ENCODE measurements at regions not wholly inside any gene's neighbourhood (a gene's known extent, or its start where the extent isn't known, plus 50 kb on each side); places are given as distances from the start of the nearest gene placed in this dataset.

GRCh38 chr11:28976012-28976800 lies 868.0 kb downstream of the METTL15 start:
- H3K9me2 ChIP-seq (replicated peaks; ENCODE audit: insufficient read depth, low read length) = no peaks in the 10 kb centered on the region
- H3K27ac ChIP-seq (ENCODE audit: low read depth, low read length) = no peak overlapping the region
- H3K9me3 ChIP-seq (ENCODE audit: insufficient read depth, low read length) = no peaks in the 10 kb centered on the region
- H3K4me3 ChIP-seq (ENCODE audit: insufficient read depth, low read length, poor library complexity, severe bottlenecking) = no peak overlapping the region
- H3F3A ChIP-seq (ENCODE audit: insufficient read depth) = no peaks in the 10 kb centered on the region
- H3K9ac ChIP-seq (ENCODE audit: low read length) = no peak overlapping the region
- H3K27me3 ChIP-seq (ENCODE audit: low read length) = no peaks in the 10 kb centered on the region
- no peak overlapping the region for H3K4me2 ChIP-seq (ENCODE audit: low read depth, low read length, poor library complexity, severe bottlenecking)
- no peaks in the 10 kb centered on the region for H3K36me3 ChIP-seq (ENCODE audit: low read length)
- no peaks in the 10 kb centered on the region for H4K20me1 ChIP-seq (ENCODE audit: low read depth, low read length)
- no peaks in the 10 kb centered on the region for H3K79me2 ChIP-seq (ENCODE audit: insufficient read depth, low read length)
- TF ChIP-seq CTCF (IDR thresholded peaks at IDR 0.05; ENCODE audit: insufficient read depth, low read length, poor library complexity, severe bottlenecking) (no peak), EZH2phosphoT487 (conservative IDR thresholded peaks at IDR 0.05; ENCODE audit: low read length) (no peak)
- H2AFZ ChIP-seq (ENCODE audit: low read depth, low read length, severe bottlenecking) = no peak overlapping the region

GRCh38 chr11:28969832-28970231 lies 861.6 kb downstream of the METTL15 start:
- Histone ChIP-seq H3K4me3 (ENCODE audit: insufficient read depth, low read length, poor library complexity, severe bottlenecking) (no peak overlapping the region), H2AFZ (ENCODE audit: low read depth, low read length, severe bottlenecking) (no peak overlapping the region), H3K9me2 (replicated peaks; ENCODE audit: insufficient read depth, low read length) (no peaks in the 10 kb centered on the region), H3K27ac (ENCODE audit: low read depth, low read length) (no peak overlapping the region), H3K4me2 (ENCODE audit: low read depth, low read length, poor library complexity, severe bottlenecking) (no peak overlapping the region), H3K27me3 (ENCODE audit: low read length) (no peaks in the 10 kb centered on the region), H4K20me1 (ENCODE audit: low read depth, low read length) (no peaks in the 10 kb centered on the region), H3K9me3 (ENCODE audit: insufficient read depth, low read length) (no peaks in the 10 kb centered on the region), H3K9ac (ENCODE audit: low read length) (no peak overlapping the region), H3K79me2 (ENCODE audit: insufficient read depth, low read length) (no peaks in the 10 kb centered on the region), H3K36me3 (ENCODE audit: low read length) (no peaks in the 10 kb centered on the region), H3F3A (ENCODE audit: insufficient read depth) (no peaks in the 10 kb centered on the region)
- TF ChIP-seq EZH2phosphoT487 (conservative IDR thresholded peaks at IDR 0.05; ENCODE audit: low read length) = no peak
- TF ChIP-seq CTCF (IDR thresholded peaks at IDR 0.05; ENCODE audit: insufficient read depth, low read length, poor library complexity, severe bottlenecking) = no peak

- no peak overlapping the region for H3K4me3 ChIP-seq (ENCODE audit: insufficient read depth, low read length, poor library complexity, severe bottlenecking)
- H3K27ac ChIP-seq (ENCODE audit: low read depth, low read length) = no peak overlapping the region
- no peaks in the 10 kb centered on the region for H4K20me1 ChIP-seq (ENCODE audit: low read depth, low read length)
- H3F3A ChIP-seq (ENCODE audit: insufficient read depth) = no peaks in the 10 kb centered on the region
- H3K9me2 ChIP-seq (replicated peaks; ENCODE audit: insufficient read depth, low read length) = no peaks in the 10 kb centered on the region
- no peak overlapping the region for H2AFZ ChIP-seq (ENCODE audit: low read depth, low read length, severe bottlenecking)
- H3K9me3 ChIP-seq (ENCODE audit: insufficient read depth, low read length) = no peaks in the 10 kb centered on the region
- no peaks in the 10 kb centered on the region for H3K79me2 ChIP-seq (ENCODE audit: insufficient read depth, low read length)
- no peaks in the 10 kb centered on the region for H3K36me3 ChIP-seq (ENCODE audit: low read length)
- H3K4me2 ChIP-seq (ENCODE audit: low read depth, low read length, poor library complexity, severe bottlenecking) = no peak overlapping the region
- TF ChIP-seq EZH2phosphoT487 (conservative IDR thresholded peaks at IDR 0.05; ENCODE audit: low read length) (no peak), CTCF (IDR thresholded peaks at IDR 0.05; ENCODE audit: insufficient read depth, low read length, poor library complexity, severe bottlenecking) (no peak)
- H3K9ac ChIP-seq (ENCODE audit: low read length) = no peak overlapping the region
- no peaks in the 10 kb centered on the region for H3K27me3 ChIP-seq (ENCODE audit: low read length)
Measured at GRCh38 chr11:28966951-28967350, 858.8 kb downstream of the METTL15 start.

Measured in SU-DHL-6 (cell line).